ENCODE measurements at regions not wholly inside any gene's neighbourhood (a gene's known extent, or its start where the extent isn't known, plus 50 kb on each side); places are given as distances from the start of the nearest gene placed in this dataset.
A peak's percentile ranks its signal among the peaks of the same experiment; 100 is the strongest.

- DNase-seq (ENCODE audit: low spot score), result peak; percentile 4
- in situ Hi-C loops (cut with HindIII; ENCODE audit: low sequenced_read_pairs), result no loop called here
Observed at GRCh38 chr11:135075740-135076139, 663.7 kb upstream of the B3GAT1 start.

- in situ Hi-C loops (cut with HindIII; ENCODE audit: low sequenced_read_pairs), result no loop called here
- DNase-seq (ENCODE audit: low spot score), result no peak
Observed at GRCh38 chr11:135074397-135074998, 662.5 kb upstream of the B3GAT1 start.

DNA sequence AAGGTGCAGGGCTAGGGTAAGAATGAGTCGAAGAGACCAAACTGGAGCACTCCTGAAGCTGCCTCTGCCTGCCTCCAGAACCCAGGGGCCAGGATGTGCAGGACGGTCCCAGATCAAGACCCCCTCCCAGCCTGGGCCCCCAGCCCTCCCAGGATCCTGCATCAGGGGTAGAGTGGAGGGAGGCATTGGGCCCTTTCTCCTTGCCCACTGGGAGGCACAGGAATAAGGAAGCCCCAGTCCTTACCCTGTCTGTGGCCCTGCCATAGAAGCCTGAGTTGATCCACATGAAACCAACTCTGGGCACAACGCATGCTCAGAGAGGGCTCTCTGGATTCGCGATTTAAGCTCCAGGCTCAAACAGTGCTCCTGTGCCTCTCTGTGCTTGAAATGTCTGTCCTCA, 661.8 kb upstream of the B3GAT1 start:
- in situ Hi-C loops (cut with HindIII; ENCODE audit: low sequenced_read_pairs), result no loop called here
- no peak for DNase-seq (ENCODE audit: low spot score)

- DNase-seq (ENCODE audit: low spot score), result no peak
- in situ Hi-C loops (cut with HindIII; ENCODE audit: low sequenced_read_pairs), result no loop called here
Observed at GRCh38 chr11:135073381-135073780, 661.3 kb upstream of the B3GAT1 start.

- no peak for DNase-seq (ENCODE audit: low spot score)
- in situ Hi-C loops (cut with HindIII; ENCODE audit: low sequenced_read_pairs), result no loop called here
Observed at GRCh38 chr11:135069890-135070289, 657.8 kb upstream of the B3GAT1 start.

GRCh38 chr11:135069063-135069462, 657.0 kb upstream of the B3GAT1 start:
- no peak for DNase-seq (ENCODE audit: low spot score)
- in situ Hi-C loops (cut with HindIII; ENCODE audit: low sequenced_read_pairs), result no loop called here

- in situ Hi-C loops (cut with HindIII; ENCODE audit: low sequenced_read_pairs), result no loop called here
- no peak for DNase-seq (ENCODE audit: low spot score)
Observed at GRCh38 chr11:135062994-135063393, 651.0 kb upstream of the B3GAT1 start.

- no peak for DNase-seq (ENCODE audit: low spot score)
Observed at GRCh38 chr11:135061166-135061565, 649.1 kb upstream of the B3GAT1 start.

GRCh38 chr11:135046986-135047385, 634.9 kb upstream of the B3GAT1 start:
- DNase-seq (ENCODE audit: low spot score), result no peak
- in situ Hi-C loops (cut with HindIII; ENCODE audit: low sequenced_read_pairs), result no loop called here

More at GRCh38 chr11:135061166-135061565, 649.1 kb upstream of the B3GAT1 start:
- in situ Hi-C loops (cut with HindIII; ENCODE audit: low sequenced_read_pairs), result no loop called here

GRCh38 chr11:135046556-135046955, 634.5 kb upstream of the B3GAT1 start:
- in situ Hi-C loops (cut with HindIII; ENCODE audit: low sequenced_read_pairs), result no loop called here
- no peak for DNase-seq (ENCODE audit: low spot score)

DNA sequence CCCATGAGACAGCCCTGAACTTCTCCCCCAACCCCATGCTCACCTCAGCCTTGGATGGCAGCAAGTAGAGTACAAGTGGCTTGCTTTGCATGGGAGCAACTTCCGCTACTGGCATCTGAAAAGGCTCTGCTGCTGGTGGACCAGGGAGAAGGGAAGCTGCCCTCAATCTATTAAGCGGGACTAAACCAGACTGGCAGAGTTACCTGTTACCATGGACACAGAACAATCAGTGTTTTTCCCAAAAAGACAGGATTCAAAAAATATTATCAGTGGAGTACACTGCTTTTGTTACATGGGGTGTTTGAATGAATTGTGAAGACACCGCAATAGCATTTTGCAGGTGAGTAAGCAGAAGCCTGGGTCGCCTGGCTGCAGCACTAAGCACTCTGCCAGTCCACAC, 631.4 kb upstream of the B3GAT1 start:
- no peak for DNase-seq (ENCODE audit: low spot score)
- in situ Hi-C loops (cut with HindIII; ENCODE audit: low sequenced_read_pairs), result no loop called here

- in situ Hi-C loops (cut with HindIII; ENCODE audit: low sequenced_read_pairs), result no loop called here
- DNase-seq (ENCODE audit: low spot score), result no peak
Observed at GRCh38 chr11:135037828-135038227, 625.8 kb upstream of the B3GAT1 start.

DNA sequence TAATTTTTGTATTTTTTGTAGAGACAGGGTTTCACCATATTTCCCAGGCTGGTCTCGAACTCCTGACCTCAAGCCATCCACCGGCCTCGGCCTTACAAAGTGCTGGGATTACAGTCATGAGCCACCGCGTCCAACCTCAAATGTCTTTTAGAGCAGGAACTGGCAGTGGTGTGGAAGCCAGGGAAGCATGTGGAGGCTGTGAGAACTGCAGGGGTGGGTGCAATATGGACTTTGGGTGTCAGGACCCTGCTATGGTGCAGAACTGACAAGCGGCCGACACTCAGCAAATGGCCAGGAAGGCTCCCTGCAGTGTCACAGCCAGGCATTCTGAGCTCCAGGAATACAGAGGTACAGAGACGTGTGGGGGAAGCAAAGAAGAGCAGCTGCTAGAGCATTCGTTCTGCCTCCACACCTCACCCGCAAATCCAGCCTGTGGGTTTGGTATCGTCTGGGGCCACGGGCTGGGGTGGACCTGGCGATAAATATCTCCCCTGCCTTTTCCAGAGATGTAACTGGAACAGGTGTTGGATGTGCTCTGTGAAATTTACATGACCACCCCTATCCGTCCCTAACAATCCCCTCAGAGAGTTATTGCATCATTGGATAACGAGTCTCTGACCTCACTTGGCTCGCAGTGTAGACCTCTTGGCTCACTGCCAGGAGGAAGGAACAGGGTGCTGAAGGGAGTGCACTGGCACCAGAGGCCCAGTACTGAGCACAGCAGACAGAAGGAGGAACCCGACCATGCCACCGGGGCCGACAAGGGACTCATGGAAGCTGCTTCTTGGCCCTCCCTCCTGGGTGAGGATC, 624.7 kb upstream of the B3GAT1 start:
- no peak for DNase-seq (ENCODE audit: low spot score)
- in situ Hi-C loops (cut with HindIII; ENCODE audit: low sequenced_read_pairs), result no loop called here

- in situ Hi-C loops (cut with HindIII; ENCODE audit: low sequenced_read_pairs), result no loop called here
- DNase-seq (ENCODE audit: low spot score), result no peak
Observed at GRCh38 chr11:135035282-135035681, 623.2 kb upstream of the B3GAT1 start.

- in situ Hi-C loops (cut with HindIII; ENCODE audit: low sequenced_read_pairs), result no loop called here
- peak; percentile 28 for DNase-seq (ENCODE audit: low spot score)
Observed at GRCh38 chr11:135033540-135033939, 621.5 kb upstream of the B3GAT1 start.

DNA sequence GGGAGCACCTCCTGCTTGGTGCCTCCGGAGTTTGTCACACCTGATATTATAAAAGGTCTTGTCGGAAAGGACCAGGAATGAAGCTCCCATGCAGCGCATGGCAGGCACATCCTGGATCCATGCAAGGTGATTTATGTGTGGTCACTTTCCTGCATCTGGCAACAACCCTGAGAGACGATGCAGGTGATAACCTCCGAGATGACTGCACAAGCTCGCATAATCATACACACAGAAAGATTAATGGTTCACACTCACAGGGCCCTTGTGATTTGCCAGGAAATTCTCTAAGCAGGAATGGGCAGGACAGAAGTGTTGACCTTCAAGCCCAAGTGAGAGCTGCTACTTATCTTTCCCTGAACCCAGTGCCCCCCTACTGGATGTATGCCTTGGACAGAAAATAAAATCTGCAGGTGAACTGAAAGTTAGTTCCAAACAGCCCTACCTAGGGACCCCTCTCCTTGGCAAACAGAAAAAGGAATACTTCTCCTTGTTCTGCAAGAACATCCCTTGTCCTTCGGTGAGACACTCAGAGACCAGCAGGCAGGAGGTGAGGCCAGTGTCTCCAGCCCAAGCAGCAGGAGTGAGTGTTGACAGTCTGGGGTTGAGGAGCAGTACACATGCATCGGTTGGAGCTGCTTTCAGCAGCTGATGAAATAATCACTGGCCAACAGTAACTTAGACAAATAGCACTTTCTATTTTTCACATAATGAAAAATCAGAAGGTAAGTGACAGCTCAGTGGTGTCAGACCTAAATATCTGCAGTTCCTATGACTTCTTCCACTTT, 619.4 kb upstream of the B3GAT1 start:
- in situ Hi-C loops (cut with HindIII; ENCODE audit: low sequenced_read_pairs), result no loop called here
- no peak for DNase-seq (ENCODE audit: low spot score)

GRCh38 chr11:135027461-135027860, 615.4 kb upstream of the B3GAT1 start:
- DNase-seq (ENCODE audit: low spot score), result no peak
- in situ Hi-C loops (cut with HindIII; ENCODE audit: low sequenced_read_pairs), result no loop called here

DNA sequence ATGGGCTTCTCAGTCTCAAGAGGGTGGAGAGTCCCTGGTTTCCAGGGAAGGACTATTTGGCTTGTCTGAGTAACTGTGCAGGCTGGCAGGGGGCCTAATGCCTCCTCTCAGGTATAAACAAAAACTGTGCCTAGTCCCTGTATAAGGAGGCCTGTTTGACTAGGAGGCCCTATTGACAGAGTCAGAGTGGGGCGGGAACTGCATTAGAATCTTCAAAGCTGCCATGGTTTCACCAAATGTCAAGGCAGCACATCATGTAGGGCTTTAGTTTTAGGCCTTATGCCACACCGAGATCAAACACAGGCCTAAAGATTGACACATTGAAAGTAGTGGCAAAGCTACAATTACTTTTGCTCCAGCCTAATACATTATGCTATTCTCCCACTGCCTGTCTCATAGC, 611.5 kb upstream of the B3GAT1 start:
- in situ Hi-C loops (cut with HindIII; ENCODE audit: low sequenced_read_pairs), result no loop called here
- DNase-seq (ENCODE audit: low spot score), result no peak

GRCh38 chr11:135022454-135022853, 610.4 kb upstream of the B3GAT1 start:
- no peak for DNase-seq (ENCODE audit: low spot score)
- in situ Hi-C loops (cut with HindIII; ENCODE audit: low sequenced_read_pairs), result no loop called here

DNA sequence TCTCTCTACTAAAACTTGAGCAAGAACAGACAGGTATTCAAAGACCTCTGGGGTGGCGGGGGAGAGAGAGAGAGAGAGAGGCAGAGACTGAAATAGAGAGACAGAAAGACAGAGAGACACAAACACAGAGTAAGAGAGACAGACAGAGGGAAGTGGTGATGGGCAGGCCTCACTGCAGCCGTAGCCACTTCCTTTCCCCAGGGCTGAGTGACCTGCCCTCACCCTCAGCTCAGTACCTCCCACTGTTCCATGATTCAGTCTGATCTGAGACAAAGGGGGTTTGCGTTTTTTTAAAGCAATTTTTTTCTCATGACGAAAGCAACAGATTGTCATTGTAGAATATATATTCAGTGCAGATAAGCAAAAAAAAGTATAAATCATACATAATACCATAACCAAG, 607.9 kb upstream of the B3GAT1 start:
- in situ Hi-C loops (cut with HindIII; ENCODE audit: low sequenced_read_pairs), result no loop called here
- DNase-seq (ENCODE audit: low spot score), result no peak
